Right atrium auricular region (tissue), 2 donors: ENCODE measurements at regions not wholly inside any gene's neighbourhood (a gene's known extent, or its start where the extent isn't known, plus 50 kb on each side); places are given as distances from the start of the nearest gene placed in this dataset.

ENCODE experiments used
- DNase-seq: peaks from one replicate; pipeline ENCODE4 v3.0.0-alpha.2; 2019; ENCODE audit warnings: low spot score
- H3K27ac ChIP-seq, 2 donors: fragments of 200-600 bp; sonication (generic); 1 replicate in 1 of 2; 2 replicates in 1 of 2; pipeline ENCODE4 v1.5.1; 2016 to 2019
- H3K27me3 ChIP-seq, 2 donors: fragments of 200-600 bp; sonication (generic); one replicate each; pipeline versions ENCODE4 v1.5.1 to v1.6.0; 2017 to 2019
- H3K36me3 ChIP-seq: fragments of 200-600 bp; sonication (generic); one replicate; pipeline ENCODE4 v1.5.1; 2016
- H3K4me1 ChIP-seq, 2 donors: fragments of 200-600 bp; sonication (generic); one replicate each; pipeline versions ENCODE4 v1.5.1 to v1.6.0; 2017 to 2019
- H3K4me3 ChIP-seq, 2 donors: fragments of 200-600 bp; sonication (generic); 1 replicate in 1 of 2; 2 replicates in 1 of 2; pipeline ENCODE4 v1.5.1; 2017 to 2019; ENCODE audit warnings: mild to moderate bottlenecking in 1 of 2, moderate library complexity in 1 of 2
- H3K9me3 ChIP-seq, 2 donors: fragments of 200-600 bp; sonication (generic); one replicate each; pipeline ENCODE4 v1.5.1; 2019
- CTCF ChIP-seq, 2 donors: fragments of 200-600 bp; sonication (generic); IDR thresholded peaks; one replicate each; pipeline ENCODE4 v1.5.1; 2019; ENCODE audit warnings: antibody characterized with exemption in 2 of 2

GRCh38 chr12:60014436-60014835, 418.6 kb downstream of the SLC16A7 start:
- no peak for TF ChIP-seq CTCF (IDR thresholded peaks at IDR 0.05)
- Histone ChIP-seq H3K9me3 (no peaks in the 10 kb centered on the region), H3K27me3 (no peaks in the 10 kb centered on the region), H3K27ac (no peak overlapping the region), H3K36me3 (no peaks in the 10 kb centered on the region), H3K4me3 (no peak overlapping the region), H3K4me1 (no peaks in the 10 kb centered on the region)
- no peak for DNase-seq

GRCh38 chr12:60020068-60020467, 424.2 kb downstream of the SLC16A7 start:
- Histone ChIP-seq H3K27me3 (no peaks in the 10 kb centered on the region), H3K4me1 (no peaks in the 10 kb centered on the region), H3K9me3 (no peaks in the 10 kb centered on the region), H3K36me3 (no peaks in the 10 kb centered on the region), H3K27ac (no peak overlapping the region), H3K4me3 (no peak overlapping the region)
- no peak for TF ChIP-seq CTCF (IDR thresholded peaks at IDR 0.05)
- no peak for DNase-seq

- Histone ChIP-seq H3K27ac (no peak overlapping the region), H3K9me3 (no peaks in the 10 kb centered on the region), H3K36me3 (no peaks in the 10 kb centered on the region), H3K27me3 (no peaks in the 10 kb centered on the region), H3K4me3 (no peak overlapping the region), H3K4me1 (no peaks in the 10 kb centered on the region)
- TF ChIP-seq CTCF (IDR thresholded peaks at IDR 0.05): no peak
- no peak for DNase-seq
Measured at GRCh38 chr12:60021235-60021634, 425.4 kb downstream of the SLC16A7 start.

- H3K27ac ChIP-seq: no peak overlapping the region
- H3K27me3 ChIP-seq: no peaks in the 10 kb centered on the region
- TF ChIP-seq CTCF (IDR thresholded peaks at IDR 0.05): no peak
- no peaks in the 10 kb centered on the region for H3K36me3 ChIP-seq
- H3K4me1 ChIP-seq: no peaks in the 10 kb centered on the region
- no peaks in the 10 kb centered on the region for H3K9me3 ChIP-seq
- no peak for DNase-seq
- no peak overlapping the region for H3K4me3 ChIP-seq
Measured at GRCh38 chr12:60027266-60027665, 431.4 kb downstream of the SLC16A7 start.

- H3K4me3 ChIP-seq: no peak overlapping the region
- H3K36me3 ChIP-seq: no peaks in the 10 kb centered on the region
- H3K27ac ChIP-seq: no peak overlapping the region
- no peaks in the 10 kb centered on the region for H3K4me1 ChIP-seq
- TF ChIP-seq CTCF (IDR thresholded peaks at IDR 0.05): no peak
- no peaks in the 10 kb centered on the region for H3K27me3 ChIP-seq
- DNase-seq: no peak
- H3K9me3 ChIP-seq: peaks cover 0 to 3% of the 10 kb centered on the region in 2 donors
Measured at GRCh38 chr12:60034147-60034546, 438.3 kb downstream of the SLC16A7 start.

- no peaks in the 10 kb centered on the region for H3K36me3 ChIP-seq
- no peak overlapping the region for H3K4me3 ChIP-seq
- peaks cover 0 to 3% of the 10 kb centered on the region in 2 donors for H3K9me3 ChIP-seq
- no peak overlapping the region for H3K27ac ChIP-seq
- no peak for DNase-seq
- no peak for TF ChIP-seq CTCF (IDR thresholded peaks at IDR 0.05)
- no peaks in the 10 kb centered on the region for H3K27me3 ChIP-seq
- H3K4me1 ChIP-seq: no peaks in the 10 kb centered on the region
Measured at GRCh38 chr12:60035835-60036234, 440.0 kb downstream of the SLC16A7 start.
